GM12878 (cell line): ENCODE measurements at regions not wholly inside any gene's neighbourhood (a gene's known extent, or its start where the extent isn't known, plus 50 kb on each side); places are given as distances from the start of the nearest gene placed in this dataset.

ENCODE experiments used
- ATAC-seq: fragments of 200-7000 bp; cut with Tn5 transposase; 3 replicates; pipeline ENCODE4 v1.9.1; 2020; ENCODE audit warnings: mild to moderate bottlenecking, moderate library complexity
- BruUV-seq: library from RNA; stranded (reverse); fragments of 400-500 nt; replicated peaks from 2 replicates; lab custom pipeline; 2021; lab: Mats Ljungman, UMichigan
- CTCF ChIA-PET: fragments of 300-600 bp; sonication (Branson Sonifier 250); formaldehyde crosslinking; extraction: SDS; loops from one replicate; lab custom pipeline; 2021; ENCODE audit warnings: inconsistent platforms; lab: Yijun Ruan, JAX
- POLR2A ChIA-PET: fragments of 350-600 bp; formaldehyde crosslinking; extraction: SDS; loops from one replicate; lab custom pipeline; 2021; ENCODE audit warnings: inconsistent platforms; lab: Charles Lee
- RAD21 ChIA-PET: fragments of 300-600 bp; sonication (Branson Sonifier 250); formaldehyde crosslinking; loops from one replicate; lab custom pipeline; 2023; ENCODE audit warnings: antibody characterized with exemption; ENCODE audit not compliant: unreplicated experiment; lab: Charles Lee
- SMC1A ChIA-PET: fragments of 300-600 bp; sonication (Branson Sonifier 250); formaldehyde crosslinking; loops from one replicate; lab custom pipeline; 2023; ENCODE audit not compliant: unreplicated experiment, uncharacterized antibody; lab: Charles Lee
- DNase-seq: peaks from one replicate; pipeline ENCODE4 v3.0.0-alpha.2; 2011; ENCODE audit warnings: low read depth, low spot score
- FAIRE-seq: peaks from 3 replicates; lab custom pipeline; 2011; peaks lifted over from hg19 to GRCh38; lab: Jason Lieb, UNC
- H2AFZ ChIP-seq: 2 replicates; pipeline ENCODE4 v1.6.0; 2011; ENCODE audit warnings: low read depth, low read length, control low read depth; ENCODE audit not compliant: control insufficient read depth
- H3K27ac ChIP-seq: 2 replicates; pipeline ENCODE4 v1.5.1; 2011; ENCODE audit warnings: control low read depth; ENCODE audit not compliant: control insufficient read depth, insufficient read depth
- H3K27me3 ChIP-seq, 2 experiments: replicated peaks in 1 of 2; 2 replicates each; pipeline versions ENCODE4 v1.6.0 to v1.6.1; 2011; ENCODE audit warnings: low read length in 1 of 2; ENCODE audit not compliant: control insufficient read depth in 2 of 2, insufficient read depth in 2 of 2
- H3K36me3 ChIP-seq, 2 experiments: 2 replicates each; pipeline ENCODE4 v1.5.1; 2011; ENCODE audit warnings: low read length in 1 of 2; ENCODE audit not compliant: control insufficient read depth in 2 of 2, insufficient read depth in 2 of 2
- H3K4me1 ChIP-seq: 2 replicates; pipeline ENCODE4 v1.6.1; 2011; ENCODE audit warnings: mild to moderate bottlenecking, low read length, moderate library complexity, mixed read lengths; ENCODE audit not compliant: control insufficient read depth, insufficient read depth
- H3K4me2 ChIP-seq: 2 replicates; pipeline ENCODE4 v1.6.0; 2011; ENCODE audit warnings: control low read depth; ENCODE audit not compliant: control insufficient read depth, insufficient read depth
- H3K4me3 ChIP-seq: fragments of 200-600 bp; sonication (generic); 2 replicates; pipeline ENCODE4 v1.5.1; 2016
- H3K79me2 ChIP-seq: 2 replicates; pipeline ENCODE4 v1.6.0; 2011; ENCODE audit warnings: low read length; ENCODE audit not compliant: control insufficient read depth, insufficient read depth
- H3K9ac ChIP-seq: 2 replicates; pipeline ENCODE4 v1.8.0; 2011; ENCODE audit warnings: low read length, control low read depth, mixed read lengths; ENCODE audit not compliant: control insufficient read depth, insufficient read depth
- H3K9me3 ChIP-seq: replicated peaks from 3 replicates; pipeline ENCODE4 v1.5.1; 2011; ENCODE audit warnings: mild to moderate bottlenecking, low read length; ENCODE audit not compliant: control insufficient read depth, insufficient read depth
- H4K20me1 ChIP-seq: 2 replicates; pipeline ENCODE4 v1.6.0; 2011; ENCODE audit not compliant: control insufficient read depth, insufficient read depth
- ATF7 ChIP-seq: fragments of 450-650 bp; IDR thresholded peaks from 2 replicates; pipeline ENCODE4 v1.6.1; 2016; ENCODE audit warnings: low read depth, mild to moderate bottlenecking
- BCL11A ChIP-seq: IDR thresholded peaks from 2 replicates; pipeline ENCODE4 v1.6.1; 2011; ENCODE audit warnings: low read depth, low read length
- CEBPZ ChIP-seq: fragments of 150-350 bp; IDR thresholded peaks from 2 replicates; pipeline ENCODE4 v1.6.1; 2016; ENCODE audit warnings: low read depth, low read length
- E2F4 ChIP-seq: IDR thresholded peaks from 2 replicates; pipeline ENCODE4 v1.6.1; 2012; ENCODE audit warnings: low read depth, low read length, improper control_type of control experiment
- EED ChIP-seq: sonication (generic); IDR thresholded peaks from 2 replicates; pipeline ENCODE4 v1.6.1; 2016; ENCODE audit warnings: antibody characterized with exemption, low read depth
- ETV6 ChIP-seq, 2 experiments: fragments of 450-650 bp in 1 of 2; IDR thresholded peaks in 1 of 2; conservative IDR thresholded peaks in 1 of 2; 2 replicates each; pipeline ENCODE4 v1.6.1; 2014; ENCODE audit warnings: antibody characterized with exemption in 1 of 2, borderline replicate concordance in 1 of 2, low read depth in 1 of 2, mild to moderate bottlenecking in 1 of 2, moderate library complexity in 1 of 2
- MLLT1 ChIP-seq: fragments of 450-650 bp; IDR thresholded peaks from 2 replicates; pipeline ENCODE4 v1.6.1; 2016; ENCODE audit warnings: mild to moderate bottlenecking
- MTA3 ChIP-seq: IDR thresholded peaks from 2 replicates; pipeline ENCODE4 v1.6.1; 2012; ENCODE audit warnings: low read length, inconsistent platforms, borderline replicate concordance
- NRF1 ChIP-seq: conservative IDR thresholded peaks from 2 replicates; pipeline ENCODE4 v1.6.1; 2011; ENCODE audit warnings: mild to moderate bottlenecking, low read depth, low read length, improper control_type of control experiment
- POU2F2 ChIP-seq: IDR thresholded peaks from 3 replicates; pipeline ENCODE4 v1.6.1; 2011; ENCODE audit warnings: low read depth, mild to moderate bottlenecking, low read length, borderline replicate concordance
- SMARCA5 ChIP-seq: fragments of 450-650 bp; IDR thresholded peaks from 2 replicates; pipeline ENCODE4 v1.6.1; 2017; ENCODE audit warnings: mild to moderate bottlenecking
- SREBF2 ChIP-seq: IDR thresholded peaks from 2 replicates; pipeline ENCODE4 v1.6.1; 2012; ENCODE audit warnings: mild to moderate bottlenecking, low read length
- YY1 ChIP-seq: IDR thresholded peaks from 2 replicates; pipeline ENCODE4 v1.6.1; 2011; ENCODE audit warnings: low read depth, mild to moderate bottlenecking, low read length
- WGBS: methylation state at CpG from one replicate; pipeline ENCODE4 v1.1.6; 2016; ENCODE audit warnings: low lambda C conversion rate; ENCODE audit not compliant: insufficient replicate concordance, insufficient coverage; ENCODE audit errors: missing lambda C conversion rate; 5-methylcytosine and 5-hydroxymethylcytosine counted together
- in situ Hi-C: fragments of 300-500 bp; cut with MboI; formaldehyde crosslinking; loops from 9 replicates; pipeline ENCODE4 v1.14.3; 2018; ENCODE audit warnings: mixed read lengths
- intact Hi-C: fragments of 100-400 bp; cut with micrococcal nuclease; formaldehyde crosslinking; loops from one replicate; pipeline ENCODE4 v1.14.2; 2022; ENCODE audit not compliant: unreplicated experiment
- TF ChIP-seq, protein P1 (sequence below): fragments of 450-650 bp; IDR thresholded peaks from 2 replicates; pipeline ENCODE4 v1.6.1; 2017; ENCODE audit warnings: mild to moderate bottlenecking, moderate library complexity

GRCh38 chr12:68406134-68406576 lies 74.0 kb upstream of the MDM1 start:
- Histone ChIP-seq H3K36me3 (no peaks in the 10 kb centered on the region), H3K79me2 (no peaks in the 10 kb centered on the region), H2AFZ (no peak overlapping the region), H3K9ac (no peak overlapping the region), H3K4me3 (no peak overlapping the region), H3K4me2 (no peak overlapping the region), H3K27ac (no peak overlapping the region), H4K20me1 (no peaks in the 10 kb centered on the region), H3K9me3 (no peaks in the 10 kb centered on the region; the same call in 2 of the 3 replicates), H3K27me3 (no peaks in the 10 kb centered on the region), H3K4me1 (no peaks in the 10 kb centered on the region)
- no peak for FAIRE-seq
- in situ Hi-C loops, result no loop called here
- RAD21 ChIA-PET, result no interaction called here
- POLR2A ChIA-PET, result no interaction called here
- SMC1A ChIA-PET, result interaction anchor here (1.1 to 4.0 kb wide), 3 partner anchors 9 to 71 kb away, joined by 3 to 16 read pairs (median 7); no protein-coding TSS in a partner anchor
- no peak for ATAC-seq
- 75% methylated on average over 5 of the region's 5 CpGs for WGBS
- DNase-seq, result no peak
- no TSS peak for BruUV-seq
- CTCF ChIA-PET, result interaction anchor here (1.1 to 1.5 kb wide), 2 partner anchors 9 to 20 kb away, joined by 3 to 6 read pairs; no protein-coding TSS in a partner anchor
- intact Hi-C loops, result no loop called here
- TF ChIP-seq YY1 (no peak), MLLT1 (no peak), CEBPZ (no peak), EED (no peak), MTA3 (no peak), BCL11A (no peak), E2F4 (no peak), SREBF2 (no peak), SMARCA5 (no peak), POU2F2 (no peak), ETV6 (conservative IDR thresholded peaks at IDR 0.05 in 1 of 2, IDR thresholded peaks at IDR 0.05 in 1 of 2; ENCODE audit: borderline replicate concordance in 1 of 2, low read depth in 1 of 2) (no peak), NRF1 (no peak), ATF7 (no peak)
- TF ChIP-seq, protein P1, sequence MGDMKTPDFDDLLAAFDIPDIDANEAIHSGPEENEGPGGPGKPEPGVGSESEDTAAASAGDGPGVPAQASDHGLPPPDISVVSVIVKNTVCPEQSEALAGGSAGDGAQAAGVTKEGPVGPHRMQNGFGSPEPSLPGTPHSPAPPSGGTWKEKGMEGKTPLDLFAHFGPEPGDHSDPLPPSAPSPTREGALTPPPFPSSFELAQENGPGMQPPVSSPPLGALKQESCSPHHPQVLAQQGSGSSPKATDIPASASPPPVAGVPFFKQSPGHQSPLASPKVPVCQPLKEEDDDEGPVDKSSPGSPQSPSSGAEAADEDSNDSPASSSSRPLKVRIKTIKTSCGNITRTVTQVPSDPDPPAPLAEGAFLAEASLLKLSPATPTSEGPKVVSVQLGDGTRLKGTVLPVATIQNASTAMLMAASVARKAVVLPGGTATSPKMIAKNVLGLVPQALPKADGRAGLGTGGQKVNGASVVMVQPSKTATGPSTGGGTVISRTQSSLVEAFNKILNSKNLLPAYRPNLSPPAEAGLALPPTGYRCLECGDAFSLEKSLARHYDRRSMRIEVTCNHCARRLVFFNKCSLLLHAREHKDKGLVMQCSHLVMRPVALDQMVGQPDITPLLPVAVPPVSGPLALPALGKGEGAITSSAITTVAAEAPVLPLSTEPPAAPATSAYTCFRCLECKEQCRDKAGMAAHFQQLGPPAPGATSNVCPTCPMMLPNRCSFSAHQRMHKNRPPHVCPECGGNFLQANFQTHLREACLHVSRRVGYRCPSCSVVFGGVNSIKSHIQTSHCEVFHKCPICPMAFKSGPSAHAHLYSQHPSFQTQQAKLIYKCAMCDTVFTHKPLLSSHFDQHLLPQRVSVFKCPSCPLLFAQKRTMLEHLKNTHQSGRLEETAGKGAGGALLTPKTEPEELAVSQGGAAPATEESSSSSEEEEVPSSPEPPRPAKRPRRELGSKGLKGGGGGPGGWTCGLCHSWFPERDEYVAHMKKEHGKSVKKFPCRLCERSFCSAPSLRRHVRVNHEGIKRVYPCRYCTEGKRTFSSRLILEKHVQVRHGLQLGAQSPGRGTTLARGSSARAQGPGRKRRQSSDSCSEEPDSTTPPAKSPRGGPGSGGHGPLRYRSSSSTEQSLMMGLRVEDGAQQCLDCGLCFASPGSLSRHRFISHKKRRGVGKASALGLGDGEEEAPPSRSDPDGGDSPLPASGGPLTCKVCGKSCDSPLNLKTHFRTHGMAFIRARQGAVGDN, result no peak
